H1 (cell line): ENCODE measurements at regions not wholly inside any gene's neighbourhood (a gene's known extent, or its start where the extent isn't known, plus 50 kb on each side); places are given as distances from the start of the nearest gene placed in this dataset.

Experiments used
- CTCF ChIA-PET: fragments of 300-600 bp; sonication (Branson Sonifier 250); formaldehyde crosslinking; loops from one replicate; lab custom pipeline; 2021; ENCODE audit not compliant: partially characterized antibody; lab: Charles Lee
- POLR2A ChIA-PET: fragments of 300-600 bp; sonication (Branson Sonifier 250); formaldehyde crosslinking; loops from one replicate; lab custom pipeline; 2021; ENCODE audit warnings: inconsistent platforms; ENCODE audit not compliant: partially characterized antibody; lab: Charles Lee
- DNase-seq, 2 experiments: peaks; one replicate each; pipeline versions ENCODE4 v3.0.0 to v3.0.0-alpha.2; 2010 to 2022; ENCODE audit warnings: low spot score in 2 of 2, low read depth in 1 of 2, mixed read lengths in 1 of 2
- FAIRE-seq: peaks from 2 replicates; lab custom pipeline; 2011; peaks lifted over from hg19 to GRCh38; lab: Jason Lieb, UNC
- H2AFZ ChIP-seq: 2 replicates; pipeline ENCODE4 v1.8.1; 2012; ENCODE audit warnings: low read length, inconsistent platforms
- H2AK5ac ChIP-seq: 2 replicates; pipeline ENCODE4 v1.6.1; 2013; ENCODE audit warnings: low read depth, low read length
- H2BK120ac ChIP-seq: replicated peaks from 2 replicates; pipeline ENCODE3; 2013; ENCODE audit warnings: low read depth, low read length, inconsistent platforms
- H2BK12ac ChIP-seq: 2 replicates; pipeline ENCODE4 v1.6.1; 2013; ENCODE audit warnings: low read depth, low read length
- H2BK15ac ChIP-seq: 2 replicates; pipeline ENCODE4 v1.6.1; 2013; ENCODE audit warnings: low read length
- H2BK20ac ChIP-seq: 2 replicates; pipeline ENCODE4 v1.6.1; 2013; ENCODE audit warnings: low read length
- H2BK5ac ChIP-seq: 2 replicates; pipeline ENCODE4 v1.6.1; 2013; ENCODE audit warnings: low read depth, low read length
- H3K14ac ChIP-seq: 2 replicates; pipeline ENCODE4 v1.6.1; 2013; ENCODE audit warnings: inconsistent platforms; ENCODE audit not compliant: insufficient read length
- H3K18ac ChIP-seq: 2 replicates; pipeline ENCODE4 v1.6.1; 2013; ENCODE audit warnings: low read length; ENCODE audit errors: extremely low read depth
- H3K23ac ChIP-seq: 2 replicates; pipeline ENCODE4 v1.6.1; 2013; ENCODE audit warnings: inconsistent platforms; ENCODE audit not compliant: insufficient read length
- H3K23me2 ChIP-seq: 2 replicates; pipeline ENCODE4 v1.6.1; 2013; ENCODE audit warnings: low read depth, low read length
- H3K27ac ChIP-seq: 2 replicates; pipeline ENCODE4 v1.6.1; 2011; ENCODE audit warnings: low read depth, low read length, inconsistent platforms
- H3K27me3 ChIP-seq, 4 experiments: replicated peaks in 1 of 4; 1 replicate in 1 of 4; 2 replicates in 3 of 4; pipeline versions ENCODE4 v1.6.1 to v1.8.1; 2011 to 2013; ENCODE audit warnings: low read length in 3 of 4, mild to moderate bottlenecking in 3 of 4, inconsistent platforms in 2 of 4, mixed read lengths in 2 of 4, moderate library complexity in 1 of 4; ENCODE audit not compliant: control insufficient read depth in 3 of 4, insufficient read depth in 3 of 4; ENCODE audit errors: extremely low read depth in 1 of 4
- H3K36me3 ChIP-seq, 4 experiments: 2 replicates each; pipeline versions ENCODE4 v1.6.1 to v1.8.1; 2011 to 2013; ENCODE audit warnings: mild to moderate bottlenecking in 4 of 4, low read length in 3 of 4, moderate library complexity in 2 of 4, control low read depth in 1 of 4, inconsistent platforms in 1 of 4; ENCODE audit not compliant: insufficient read depth in 4 of 4, control insufficient read depth in 2 of 4
- H3K4ac ChIP-seq: replicated peaks from 2 replicates; pipeline ENCODE3; 2013; ENCODE audit warnings: low read length, low read depth, mixed read lengths, inconsistent platforms; ENCODE audit not compliant: insufficient read length
- H3K4me1 ChIP-seq, 4 experiments: replicated peaks in 1 of 4; 1 replicate in 1 of 4; 2 replicates in 3 of 4; pipeline versions ENCODE4 v1.6.1 to v1.8.1; 2011 to 2013; ENCODE audit warnings: low read length in 3 of 4, inconsistent platforms in 2 of 4, mixed read lengths in 1 of 4; ENCODE audit not compliant: insufficient read depth in 4 of 4, control insufficient read depth in 3 of 4
- H3K4me2 ChIP-seq, 2 experiments: 2 replicates each; pipeline versions ENCODE4 v1.6.1 to v1.8.1; 2011 to 2013; ENCODE audit warnings: low read depth in 2 of 2, low read length in 2 of 2, control low read depth in 1 of 2, inconsistent platforms in 1 of 2, mild to moderate bottlenecking in 1 of 2; ENCODE audit not compliant: insufficient read depth in 1 of 2
- H3K4me3 ChIP-seq, 4 experiments: fragments of 200-600, 300-600 bp in 1 of 4; sonication (generic), shearing (Covaris generic), sonication (Bioruptor Twin) in 1 of 4; 2 replicates each; pipeline versions ENCODE4 v1.5.1 to v1.8.1; 2011 to 2016; ENCODE audit warnings: low read length in 4 of 4, low read depth in 3 of 4, control low read depth in 2 of 4, inconsistent platforms in 2 of 4, mild to moderate bottlenecking in 2 of 4, mixed read lengths in 1 of 4, moderate library complexity in 1 of 4; ENCODE audit not compliant: insufficient read depth in 2 of 4; ENCODE audit errors: extremely low read depth in 1 of 4
- H3K56ac ChIP-seq: replicated peaks from 2 replicates; pipeline ENCODE3; 2013; ENCODE audit warnings: low read depth, mild to moderate bottlenecking, mixed read lengths, low read length, inconsistent platforms; ENCODE audit not compliant: insufficient read length
- H3K79me1 ChIP-seq: 2 replicates; pipeline ENCODE4 v1.6.1; 2013; ENCODE audit warnings: low read depth, low read length, control low read depth
- H3K79me2 ChIP-seq, 2 experiments: 2 replicates each; pipeline versions ENCODE4 v1.6.1 to v1.8.1; 2012 to 2013; ENCODE audit warnings: low read length in 2 of 2, mild to moderate bottlenecking in 2 of 2, inconsistent platforms in 1 of 2; ENCODE audit not compliant: insufficient read depth in 2 of 2, control insufficient read depth in 1 of 2
- H3K9ac ChIP-seq, 4 experiments: replicated peaks in 1 of 4; 1 replicate in 1 of 4; 2 replicates in 3 of 4; pipeline versions ENCODE4 v1.6.1 to v1.8.1; 2011 to 2013; ENCODE audit warnings: low read depth in 3 of 4, low read length in 3 of 4, control low read depth in 2 of 4, mild to moderate bottlenecking in 2 of 4, moderate library complexity in 2 of 4, inconsistent platforms in 1 of 4; ENCODE audit errors: extremely low read depth in 1 of 4
- H3K9me3 ChIP-seq, 2 experiments: 2 replicates each; pipeline versions ENCODE4 v1.6.1 to v1.8.1; 2012 to 2013; ENCODE audit warnings: mild to moderate bottlenecking in 2 of 2, moderate library complexity in 2 of 2, control low read depth in 1 of 2, inconsistent platforms in 1 of 2, low read depth in 1 of 2, low read length in 1 of 2, mixed read lengths in 1 of 2; ENCODE audit not compliant: insufficient read depth in 2 of 2
- H4K20me1 ChIP-seq, 2 experiments: replicated peaks in 1 of 2; 2 replicates each; pipeline versions ENCODE3 to v1.8.1; 2011 to 2013; ENCODE audit warnings: inconsistent platforms in 2 of 2, low read length in 2 of 2, mild to moderate bottlenecking in 1 of 2; ENCODE audit not compliant: insufficient read depth in 2 of 2, control insufficient read depth in 1 of 2
- H4K5ac ChIP-seq: 2 replicates; pipeline ENCODE4 v1.6.1; 2013; ENCODE audit warnings: low read length, low read depth, mixed read lengths, inconsistent platforms; ENCODE audit not compliant: insufficient read length
- H4K8ac ChIP-seq: 2 replicates; pipeline ENCODE4 v1.8.0; 2013; ENCODE audit warnings: mild to moderate bottlenecking, moderate library complexity, low read length, inconsistent platforms; ENCODE audit not compliant: insufficient read depth; ENCODE audit errors: extremely low read depth
- H4K91ac ChIP-seq: replicated peaks from 2 replicates; pipeline ENCODE3; 2013; ENCODE audit warnings: low read length, mixed read lengths, inconsistent platforms; ENCODE audit not compliant: insufficient read length
- ASH2L ChIP-seq: fragments of 200-600, 300-600 bp; sonication (generic); IDR thresholded peaks from one replicate; pipeline ENCODE4 v1.7.1; 2017; ENCODE audit warnings: low read length
- FOSL1 ChIP-seq: IDR thresholded peaks from 2 replicates; pipeline ENCODE4 v1.6.1; 2011; ENCODE audit warnings: mild to moderate bottlenecking, low read depth, low read length, moderate library complexity; ENCODE audit not compliant: insufficient read depth
- NRF1 ChIP-seq: IDR thresholded peaks from 2 replicates; pipeline ENCODE4 v1.6.1; 2011; ENCODE audit warnings: mild to moderate bottlenecking, low read depth, low read length, improper control_type of control experiment
- POLR2AphosphoS5 ChIP-seq: IDR thresholded peaks from 2 replicates; pipeline ENCODE4 v1.6.1; 2011; ENCODE audit warnings: low read depth, low read length
- RFX5 ChIP-seq: IDR thresholded peaks from 2 replicates; pipeline ENCODE4 v1.6.1; 2011; ENCODE audit warnings: low read depth, low read length, improper control_type of control experiment, borderline replicate concordance
- TAF1 ChIP-seq: IDR thresholded peaks from 2 replicates; pipeline ENCODE4 v1.6.1; 2011; ENCODE audit warnings: mild to moderate bottlenecking, low read depth, low read length
- WGBS, 2 experiments: shearing (Covaris generic) in 1 of 2; methylation state at CpG; one replicate each; pipeline versions ENCODE4 v1.1.6 to v1.1.7; 2013 to 2015; ENCODE audit warnings: low lambda C conversion rate in 2 of 2, mixed read lengths in 2 of 2, inconsistent platforms in 1 of 2, low coverage in 1 of 2, missing lambda C conversion rate in 1 of 2; ENCODE audit not compliant: insufficient replicate concordance in 2 of 2, insufficient coverage in 1 of 2, insufficient read length in 1 of 2; ENCODE audit errors: extremely low coverage in 1 of 2, missing lambda C conversion rate in 1 of 2; 5-methylcytosine and 5-hydroxymethylcytosine counted together

GRCh38 chr1:11412141-11412540 lies 66.8 kb upstream of the DISP3 start:
- WGBS, 2 experiments: 95% methylated on average over 2 of the region's 3 CpGs; no CpG with 5 or more reads in 1 of the 2 experiments
- H3K27ac ChIP-seq: no peak overlapping the region
- no peak overlapping the region for H3K4me2 ChIP-seq
- H2BK5ac ChIP-seq: no peak overlapping the region
- no peak for DNase-seq
- no peak overlapping the region; the same call in 1 of the 2 replicates for H2BK15ac ChIP-seq
- H2BK12ac ChIP-seq: no peak overlapping the region
- no peak for FAIRE-seq
- no peak overlapping the region for H2AK5ac ChIP-seq
- POLR2A ChIA-PET: no interaction called here
- CTCF ChIA-PET: no interaction called here
- H3K79me2 ChIP-seq: no peaks in the 10 kb centered on the region
- no peak overlapping the region for H3K4me3 ChIP-seq
- H4K8ac ChIP-seq: no peak overlapping the region; the same call in 1 of the 2 replicates
- 0 out of 4 replicates have a peak, but pooled peaks cover 0 to 2% of the 10 kb centered on the region in 2 experiments for H3K9me3 ChIP-seq
- no peaks in the 10 kb centered on the region for H4K20me1 ChIP-seq
- no peaks in the 10 kb centered on the region; a peak in 1 of 7 replicates for H3K27me3 ChIP-seq
- TF ChIP-seq ASH2L (no peak), POLR2AphosphoS5 (no peak), NRF1 (no peak), RFX5 (no peak), TAF1 (no peak), FOSL1 (no peak)
- 0 out of 2 replicates have a peak overlapping the region, but pooled peaks have one; percentile 66 for H2BK20ac ChIP-seq
- H4K91ac ChIP-seq: no peak overlapping the region
- H3K18ac ChIP-seq: no peak overlapping the region
- peaks cover 2 to 16% (median 8%) of the 10 kb centered on the region in 4 experiments; a peak in 6 of 7 replicates for H3K4me1 ChIP-seq
- H3K9ac ChIP-seq: no peak overlapping the region
- no peak overlapping the region for H3K14ac ChIP-seq
- H4K5ac ChIP-seq: no peak overlapping the region
- no peak overlapping the region for H2AFZ ChIP-seq
- no peaks in the 10 kb centered on the region for H3K23me2 ChIP-seq
- H2BK120ac ChIP-seq: no peak overlapping the region
- H3K56ac ChIP-seq: no peak overlapping the region
- no peak overlapping the region for H3K4ac ChIP-seq
- no peaks in the 10 kb centered on the region for H3K79me1 ChIP-seq
- no peak overlapping the region for H3K23ac ChIP-seq
- H3K36me3 ChIP-seq: no peaks in the 10 kb centered on the region
